Karpas-422 (cell line): ENCODE measurements at regions not wholly inside any gene's neighbourhood (a gene's known extent, or its start where the extent isn't known, plus 50 kb on each side); places are given as distances from the start of the nearest gene placed in this dataset.

Source experiments
- DNase-seq: peaks from one replicate; pipeline ENCODE4 v3.0.0-alpha.2; 2015
- H2AFZ ChIP-seq: fragments of 200-600 bp; sonication (generic); 2 replicates; pipeline ENCODE4 v1.6.1; 2014; ENCODE audit warnings: antibody characterized with exemption, low read length, mixed read lengths
- H3K27ac ChIP-seq: fragments of 200-600 bp; sonication (generic); 2 replicates; pipeline ENCODE4 v1.5.1; 2014; ENCODE audit warnings: mild to moderate bottlenecking, low read length, moderate library complexity
- H3K27me3 ChIP-seq: fragments of 200-600 bp; sonication (generic); 2 replicates; pipeline ENCODE4 v1.6.1; 2014; ENCODE audit warnings: low read length, mixed read lengths
- H3K36me3 ChIP-seq: fragments of 200-600 bp; sonication (generic); 2 replicates; pipeline ENCODE4 v1.6.1; 2014; ENCODE audit warnings: low read length, mixed read lengths; ENCODE audit not compliant: insufficient read depth
- H3K4me1 ChIP-seq: fragments of 200-600 bp; sonication (generic); 2 replicates; pipeline ENCODE4 v1.6.1; 2014; ENCODE audit warnings: mild to moderate bottlenecking, low read length, mixed read lengths
- H3K4me2 ChIP-seq: fragments of 200-600 bp; sonication (generic); 2 replicates; pipeline ENCODE4 v1.6.1; 2014; ENCODE audit warnings: low read length, low read depth, mild to moderate bottlenecking; ENCODE audit not compliant: poor library complexity, severe bottlenecking
- H3K4me3 ChIP-seq: fragments of 200-600 bp; sonication (generic); 2 replicates; pipeline ENCODE4 v1.5.1; 2014; ENCODE audit warnings: mild to moderate bottlenecking, antibody characterized with exemption, low read length, mixed read lengths
- H3K79me2 ChIP-seq: fragments of 200-600 bp; sonication (generic); 2 replicates; pipeline ENCODE4 v1.6.1; 2014; ENCODE audit warnings: mild to moderate bottlenecking, low read length, mixed read lengths
- H3K9ac ChIP-seq: fragments of 200-600 bp; sonication (generic); 2 replicates; pipeline ENCODE4 v1.6.0; 2014; ENCODE audit warnings: low read length
- H3K9me2 ChIP-seq: fragments of 200-600 bp; sonication (generic), shearing (Covaris generic); replicated peaks from 2 replicates; pipeline ENCODE4 v1.6.0; 2014; ENCODE audit warnings: mild to moderate bottlenecking, low read length, moderate library complexity; ENCODE audit not compliant: insufficient read depth
- H3K9me3 ChIP-seq: fragments of 300-700, 200-600 bp; sonication (generic); 2 replicates; pipeline ENCODE4 v1.6.1; 2014; ENCODE audit warnings: low read length, mixed read lengths
- H4K20me1 ChIP-seq: fragments of 200-600 bp; sonication (generic); 2 replicates; pipeline ENCODE4 v1.6.1; 2014; ENCODE audit warnings: mild to moderate bottlenecking, antibody characterized with exemption, low read length, low read depth; ENCODE audit not compliant: insufficient read depth

DNA sequence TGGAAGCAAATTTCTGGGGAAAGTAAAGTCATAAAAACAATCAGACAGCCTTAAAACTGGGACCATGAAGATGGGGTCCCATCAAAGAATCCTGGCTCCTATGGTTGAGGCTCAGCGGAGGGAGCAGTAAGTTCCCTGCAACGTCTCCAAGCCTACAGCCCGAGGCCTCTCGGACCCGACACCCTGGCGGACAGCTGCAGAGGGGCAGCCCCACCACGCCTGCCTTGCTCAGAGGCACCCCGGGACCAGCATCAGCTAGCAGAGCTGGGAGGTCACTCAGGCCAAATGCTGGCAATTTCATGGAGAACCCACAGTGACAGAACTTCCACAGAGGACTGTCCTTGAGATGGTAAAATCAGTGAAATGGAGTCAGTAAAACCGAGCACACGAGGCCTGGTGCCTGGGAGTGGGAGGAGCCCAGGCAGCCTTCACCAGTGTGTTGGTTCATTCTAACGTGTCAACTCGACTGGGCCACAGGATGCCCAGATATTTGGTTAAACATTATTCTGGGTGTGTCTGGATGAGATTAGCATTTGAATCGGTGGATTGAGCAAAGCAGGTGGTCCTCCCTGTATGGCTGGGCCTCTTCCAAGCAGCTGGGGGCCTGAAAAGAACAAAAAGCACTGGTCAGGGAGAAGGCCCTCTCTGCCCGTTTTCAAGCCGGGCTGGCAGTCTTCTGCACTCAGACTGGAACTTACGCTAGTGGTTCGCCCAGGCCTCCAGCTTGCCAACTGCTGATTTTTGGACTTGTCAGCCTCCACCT lies 96.2 kb upstream of the INSIG1 start:
- H3K79me2 ChIP-seq, result no peaks in the 10 kb centered on the region
- peaks cover 21% of the 10 kb centered on the region for H3K4me1 ChIP-seq
- H3K4me3 ChIP-seq, result no peak overlapping the region
- no peaks in the 10 kb centered on the region for H3K36me3 ChIP-seq
- no peaks in the 10 kb centered on the region for H3K9me2 ChIP-seq
- no peak overlapping the region for H3K4me2 ChIP-seq
- H2AFZ ChIP-seq, result no peak overlapping the region
- no peak overlapping the region for H3K27ac ChIP-seq
- H4K20me1 ChIP-seq, result no peaks in the 10 kb centered on the region
- H3K9me3 ChIP-seq, result no peaks in the 10 kb centered on the region; the same call in 1 of the 2 replicates
- no peak for DNase-seq
- no peak overlapping the region for H3K9ac ChIP-seq
- no peaks in the 10 kb centered on the region for H3K27me3 ChIP-seq

DNA sequence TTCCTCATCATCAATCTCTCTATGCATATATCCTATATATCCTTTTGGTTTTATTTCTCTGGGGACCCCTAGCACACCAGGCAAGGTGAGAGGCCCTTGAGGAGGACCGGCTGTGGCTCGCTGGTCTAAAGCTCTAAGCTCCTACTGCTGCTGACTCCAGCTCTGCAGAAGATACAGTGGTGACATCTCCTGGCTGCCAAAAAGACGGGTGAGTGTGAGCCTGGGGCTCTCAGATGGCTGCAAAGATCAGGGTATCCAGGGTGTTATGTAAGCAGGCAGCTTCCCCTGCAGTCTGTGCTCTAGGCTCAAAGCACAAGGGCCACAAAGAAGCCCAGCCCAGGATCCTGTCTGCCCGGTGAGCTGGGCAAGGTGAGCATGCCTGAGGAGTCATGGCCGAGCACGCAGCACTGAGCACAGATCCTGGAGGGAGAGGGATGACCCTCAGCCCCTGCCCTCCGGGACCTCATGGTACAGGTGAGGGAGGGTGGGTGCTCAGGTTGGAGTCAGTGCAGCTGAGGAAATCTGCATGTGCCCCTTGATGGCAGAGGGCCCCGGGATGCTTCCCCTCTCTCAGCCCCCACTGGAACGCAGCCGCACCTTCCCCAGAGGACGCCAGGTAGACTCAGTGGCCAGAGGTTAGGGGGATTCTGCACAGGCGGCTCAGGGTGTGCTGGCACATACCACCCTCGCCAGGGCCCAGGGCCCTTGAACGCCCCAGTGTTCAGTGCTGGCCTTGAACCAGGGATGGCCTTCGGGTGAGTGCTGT lies 95.4 kb upstream of the INSIG1 start:
- no peak overlapping the region for H3K4me2 ChIP-seq
- no peaks in the 10 kb centered on the region for H3K9me3 ChIP-seq
- no peak overlapping the region for H3K9ac ChIP-seq
- no peak for DNase-seq
- H3K79me2 ChIP-seq, result no peaks in the 10 kb centered on the region
- no peaks in the 10 kb centered on the region for H3K36me3 ChIP-seq
- H3K4me3 ChIP-seq, result no peak overlapping the region
- no peaks in the 10 kb centered on the region for H4K20me1 ChIP-seq
- H3K27me3 ChIP-seq, result no peaks in the 10 kb centered on the region
- H2AFZ ChIP-seq, result no peak overlapping the region
- peaks cover 26% of the 10 kb centered on the region for H3K4me1 ChIP-seq
- H3K9me2 ChIP-seq, result no peaks in the 10 kb centered on the region
- no peak overlapping the region for H3K27ac ChIP-seq

DNA sequence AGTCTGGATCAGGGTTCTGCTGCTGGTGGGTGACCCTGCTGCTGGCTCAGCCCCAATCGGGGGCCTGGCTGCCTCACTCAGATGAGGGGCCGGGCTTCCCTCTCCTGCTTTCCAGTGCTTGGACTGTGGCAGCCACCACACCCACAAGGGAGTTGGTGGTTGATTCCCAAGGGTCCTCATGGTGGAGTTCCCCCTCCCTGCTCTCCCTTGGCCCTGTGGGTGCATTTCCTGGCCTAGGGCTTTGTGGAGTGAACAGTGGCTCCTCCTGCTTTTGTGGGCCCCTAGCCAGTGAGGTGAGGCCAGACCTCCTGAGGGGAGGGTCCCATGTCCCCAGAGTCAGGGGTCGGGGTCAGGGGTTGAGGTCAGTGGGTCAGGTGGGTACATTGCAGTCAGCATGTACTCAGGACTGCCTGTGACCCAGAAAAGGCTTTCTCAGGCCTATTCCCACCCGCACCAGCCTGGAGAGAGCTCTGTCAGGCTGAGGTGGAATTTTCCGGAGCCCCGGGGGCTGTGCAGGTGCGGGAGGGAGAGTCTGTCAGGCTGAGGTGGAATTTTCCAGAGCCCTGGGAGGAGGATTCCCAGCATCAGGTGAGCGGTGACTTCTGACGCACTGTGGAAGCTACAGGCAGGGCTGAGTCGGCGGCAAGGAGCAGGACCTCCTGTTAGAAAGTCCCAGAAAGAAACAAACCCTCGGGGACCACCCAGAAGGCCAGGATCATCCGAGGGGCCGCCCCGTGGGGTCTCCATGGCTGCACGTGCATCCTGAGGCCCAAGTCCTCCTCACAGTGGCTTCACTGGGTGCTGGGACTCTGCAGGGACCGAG lies 94.4 kb upstream of the INSIG1 start:
- H3K27ac ChIP-seq, result no peak overlapping the region
- no peak overlapping the region for H3K4me3 ChIP-seq
- H3K9ac ChIP-seq, result no peak overlapping the region
- no peaks in the 10 kb centered on the region for H3K9me2 ChIP-seq
- no peak overlapping the region; the same call in 1 of the 2 replicates for H2AFZ ChIP-seq
- no peak for DNase-seq
- H4K20me1 ChIP-seq, result no peaks in the 10 kb centered on the region
- H3K79me2 ChIP-seq, result no peaks in the 10 kb centered on the region
- no peaks in the 10 kb centered on the region for H3K36me3 ChIP-seq
- H3K4me1 ChIP-seq, result peaks cover 26% of the 10 kb centered on the region
- H3K27me3 ChIP-seq, result no peaks in the 10 kb centered on the region
- H3K4me2 ChIP-seq, result no peak overlapping the region
- H3K9me3 ChIP-seq, result no peaks in the 10 kb centered on the region

DNA sequence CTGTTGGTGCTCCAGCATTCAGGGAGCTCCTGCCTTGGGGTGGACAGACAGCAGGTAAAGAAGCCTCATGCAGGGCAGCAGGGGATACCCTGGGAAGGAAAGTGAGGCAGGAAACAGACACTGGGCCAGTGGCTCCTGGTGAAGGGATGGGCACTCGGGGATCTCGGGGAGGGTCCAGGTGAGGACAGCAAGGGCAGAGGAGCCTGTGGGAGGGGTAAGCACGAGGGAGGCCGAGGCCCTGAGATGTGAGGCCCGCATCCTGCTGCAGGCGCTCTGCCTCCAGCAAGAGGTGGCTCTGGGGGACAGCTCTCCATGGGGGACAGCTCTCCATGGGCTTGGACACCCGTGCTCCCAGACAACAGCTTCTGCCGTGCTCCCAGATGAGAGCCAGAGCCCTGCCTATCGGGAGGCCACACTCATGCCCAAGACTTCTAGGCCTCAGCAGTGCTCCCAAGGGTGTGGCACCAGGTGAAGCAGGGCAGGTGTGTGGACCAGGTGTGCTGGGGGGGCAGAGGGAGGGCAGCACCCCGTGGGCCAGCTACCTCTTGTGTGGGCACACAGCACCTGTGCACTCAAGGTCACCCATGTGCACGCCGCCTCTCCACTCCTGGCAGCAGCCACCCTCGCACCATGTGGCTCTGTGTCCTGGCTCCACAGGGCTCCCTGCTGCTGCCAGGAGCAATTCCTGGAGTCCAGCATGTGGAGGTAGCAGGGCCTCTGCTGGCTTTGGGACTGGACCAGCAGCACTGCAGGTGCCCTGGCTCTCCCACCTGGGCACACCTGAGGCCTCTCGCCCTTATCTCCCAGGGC lies 93.6 kb upstream of the INSIG1 start:
- Histone ChIP-seq H3K4me3 (no peak overlapping the region), H2AFZ (no peak overlapping the region), H3K9me3 (no peaks in the 10 kb centered on the region), H4K20me1 (no peaks in the 10 kb centered on the region), H3K9me2 (no peaks in the 10 kb centered on the region), H3K27me3 (no peaks in the 10 kb centered on the region), H3K4me2 (no peak overlapping the region), H3K4me1 (peaks cover 26% of the 10 kb centered on the region), H3K79me2 (no peaks in the 10 kb centered on the region), H3K9ac (no peak overlapping the region), H3K27ac (no peak overlapping the region), H3K36me3 (no peaks in the 10 kb centered on the region)
- no peak for DNase-seq

DNA sequence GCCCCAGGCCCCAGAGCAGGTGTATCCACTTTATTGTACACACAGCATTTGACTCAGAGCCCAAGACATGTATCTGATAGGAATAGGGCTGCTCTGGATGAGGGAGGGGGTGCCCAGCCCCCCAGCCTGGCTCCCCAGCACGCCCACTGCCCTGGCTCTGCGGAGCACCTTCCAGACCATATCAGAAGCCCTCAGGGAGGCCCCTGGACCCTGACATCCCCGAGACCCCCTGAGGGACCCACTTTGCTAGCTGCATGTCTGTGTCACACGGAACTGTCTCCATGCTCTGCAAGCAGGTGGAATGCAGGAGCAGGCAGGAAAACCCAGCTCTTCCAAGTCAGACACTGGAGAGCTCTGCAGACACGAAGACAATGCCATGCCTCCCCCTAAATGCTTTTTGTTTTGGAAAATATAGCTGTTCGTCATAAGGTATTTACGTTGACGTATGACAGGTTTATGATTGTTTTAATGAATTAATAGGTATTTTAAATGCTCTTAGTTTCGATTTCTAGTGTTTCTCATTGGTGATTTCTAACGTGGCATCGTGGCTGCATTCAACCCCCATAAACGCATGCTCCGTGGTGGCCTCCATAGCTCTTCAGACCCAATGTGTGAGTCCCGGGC lies 92.8 kb upstream of the INSIG1 start:
- peak overlapping the region; percentile 84 for H3K4me2 ChIP-seq
- H3K9ac ChIP-seq, result peak overlapping the region; percentile 96; the same call in 1 of the 2 replicates
- no peaks in the 10 kb centered on the region for H3K36me3 ChIP-seq
- H3K4me3 ChIP-seq, result peak overlapping the region; percentile 84; the same call in 1 of the 2 replicates
- peak overlapping the region; percentile 94 for H3K27ac ChIP-seq
- no peaks in the 10 kb centered on the region for H4K20me1 ChIP-seq
- no peaks in the 10 kb centered on the region for H3K27me3 ChIP-seq
- peak overlapping the region; percentile 40; the same call in 1 of the 2 replicates for H2AFZ ChIP-seq
- peaks cover 26% of the 10 kb centered on the region for H3K4me1 ChIP-seq
- DNase-seq, result no peak
- no peaks in the 10 kb centered on the region for H3K79me2 ChIP-seq
- no peaks in the 10 kb centered on the region for H3K9me2 ChIP-seq
- no peaks in the 10 kb centered on the region for H3K9me3 ChIP-seq

DNA sequence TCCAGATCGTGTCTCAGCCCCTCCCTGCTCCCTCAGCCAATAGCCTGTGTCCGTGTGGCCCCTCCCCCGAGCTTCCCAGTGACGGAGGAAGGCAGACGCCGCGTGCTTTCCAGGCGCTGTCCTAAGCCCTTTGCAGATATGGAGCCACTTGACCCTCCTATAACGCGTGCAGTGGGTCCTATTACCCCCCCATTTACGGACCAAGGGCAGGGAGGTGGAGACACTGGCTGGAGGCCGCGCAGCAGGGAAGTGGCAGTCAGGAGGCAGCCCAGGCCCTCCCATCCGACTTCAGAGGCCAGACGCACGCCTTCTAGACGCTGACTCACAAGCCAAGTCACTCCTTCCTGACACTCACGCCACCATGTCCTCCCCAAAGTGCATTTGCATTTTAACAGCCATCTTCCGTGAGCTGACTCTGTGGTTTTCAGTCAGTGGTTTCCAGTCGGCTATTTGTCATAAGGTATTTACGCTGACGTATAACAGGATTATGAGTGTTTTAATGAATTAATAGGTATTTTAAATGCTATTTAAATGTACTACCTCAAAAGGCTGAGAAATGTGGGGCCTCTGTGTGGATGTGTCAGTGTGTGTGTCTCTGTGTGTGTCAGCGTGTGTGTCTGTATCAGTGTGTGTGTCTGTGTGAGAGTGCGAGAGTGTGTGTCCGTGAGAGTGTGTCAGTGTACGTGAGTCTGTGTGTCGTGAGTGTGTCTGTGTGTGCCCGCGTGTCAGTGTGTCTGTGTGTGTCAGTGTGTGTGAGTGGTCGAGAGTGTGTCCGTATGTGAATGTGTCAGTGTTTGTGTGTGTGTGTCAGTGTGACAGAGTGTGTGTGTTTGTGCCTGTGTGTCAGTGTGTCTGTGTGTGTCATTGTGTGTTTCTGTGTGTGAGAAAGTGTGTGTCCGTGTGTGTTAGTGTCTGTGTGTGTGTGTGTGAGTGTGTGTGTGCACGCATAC lies 92.0 kb upstream of the INSIG1 start:
- H3K9me3 ChIP-seq, result no peaks in the 10 kb centered on the region
- no peaks in the 10 kb centered on the region for H3K36me3 ChIP-seq
- H3K4me1 ChIP-seq, result peaks cover 26% of the 10 kb centered on the region
- H3K27me3 ChIP-seq, result no peaks in the 10 kb centered on the region
- peak overlapping the region; percentile 84 for H3K4me2 ChIP-seq
- no peaks in the 10 kb centered on the region for H3K79me2 ChIP-seq
- DNase-seq, result peak; percentile 97
- H3K9me2 ChIP-seq, result no peaks in the 10 kb centered on the region
- H3K4me3 ChIP-seq, result peak overlapping the region; percentile 84
- peak overlapping the region; percentile 96 for H3K9ac ChIP-seq
- H3K27ac ChIP-seq, result peak overlapping the region; percentile 94
- peak overlapping the region; percentile 75; the same call in 1 of the 2 replicates for H2AFZ ChIP-seq
- H4K20me1 ChIP-seq, result no peaks in the 10 kb centered on the region
